T-cell (primary cell): ENCODE measurements at regions not wholly inside any gene's neighbourhood (a gene's known extent, or its start where the extent isn't known, plus 50 kb on each side); places are given as distances from the start of the nearest gene placed in this dataset.

ENCODE experiments used
- ATAC-seq, 4 experiments: fragments of 200-7000 bp in 3 of 4; fragments of 150-1000 bp in 1 of 4; cut with Tn5 transposase; replicated peaks in 1 of 4; 1 replicate in 3 of 4; 2 replicates in 1 of 4; pipeline ENCODE4 v1.10.0; 2021; ENCODE audit warnings: moderate library complexity in 3 of 4, mild to moderate bottlenecking in 2 of 4, moderate number of reproducible peaks in 1 of 4
- CTCF ChIA-PET, 2 donors: fragments of 300-600 bp; sonication (Branson Sonifier 250); formaldehyde crosslinking; loops; one replicate each; lab custom pipeline; 2022; ENCODE audit warnings: antibody characterized with exemption in 2 of 2; lab: Charles Lee
- POLR2A ChIA-PET, 2 donors: fragments of 300-600 bp; sonication (Branson Sonifier 250); formaldehyde crosslinking; loops; one replicate each; lab custom pipeline; 2022; ENCODE audit warnings: antibody characterized with exemption in 2 of 2; lab: Charles Lee
- DNase-seq, 35 experiments: peaks; one replicate each; pipeline versions ENCODE4 v3.0.0 to v3.0.0-alpha.2; 2013 to 2023
- H3K27ac ChIP-seq: one replicate; pipeline ENCODE4 v1.5.1; 2013; ENCODE audit warnings: low read length
- H3K27me3 ChIP-seq, 2 experiments: replicated peaks in 1 of 2; 1 replicate in 1 of 2; 2 replicates in 1 of 2; pipeline versions ENCODE4 v1.6.1 to v1.7.0; 2013; ENCODE audit warnings: low read length in 1 of 2, mixed read lengths in 1 of 2; ENCODE audit not compliant: control insufficient read depth in 2 of 2, insufficient read depth in 2 of 2; ENCODE audit errors: extremely low read depth in 1 of 2
- H3K36me3 ChIP-seq, 2 donors: 1 replicate in 1 of 2; 2 replicates in 1 of 2; pipeline versions ENCODE4 v1.6.1 to v1.7.0; 2013; ENCODE audit warnings: low read length in 1 of 2; ENCODE audit not compliant: control insufficient read depth in 2 of 2, insufficient read depth in 1 of 2; ENCODE audit errors: extremely low read depth in 1 of 2
- H3K4me1 ChIP-seq, 2 experiments: 1 replicate in 1 of 2; 2 replicates in 1 of 2; pipeline versions ENCODE4 v1.6.1 to v1.7.0; 2013; ENCODE audit warnings: low read length in 2 of 2, mixed read lengths in 1 of 2; ENCODE audit not compliant: insufficient read depth in 2 of 2, control insufficient read depth in 1 of 2; ENCODE audit errors: extremely low read depth in 1 of 2
- H3K4me3 ChIP-seq, 2 donors: 1 replicate in 1 of 2; 2 replicates in 1 of 2; pipeline versions ENCODE4 v1.5.1 to v1.7.0; 2013; ENCODE audit warnings: mild to moderate bottlenecking in 2 of 2, low read length in 1 of 2, moderate library complexity in 1 of 2; ENCODE audit not compliant: control insufficient read depth in 1 of 2; ENCODE audit errors: extremely low read depth in 1 of 2
- H3K9me3 ChIP-seq: 2 replicates; pipeline ENCODE4 v1.7.0; 2013
- H3K27ac Mint-ChIP-seq, 2 donors: one replicate each; pipeline ENCODE4 v1.8.0; 2020 to 2021; ENCODE audit warnings: mild to moderate bottlenecking in 2 of 2, mixed read lengths in 2 of 2
- H3K27me3 Mint-ChIP-seq, 2 donors: one replicate each; pipeline ENCODE4 v1.8.0; 2021 to 2022; ENCODE audit warnings: mixed read lengths in 2 of 2
- H3K36me3 Mint-ChIP-seq: one replicate; pipeline ENCODE4 v1.8.0; 2021; ENCODE audit warnings: mixed read lengths
- H3K4me1 Mint-ChIP-seq, 3 donors: one replicate each; pipeline ENCODE4 v1.8.0; 2020 to 2022; ENCODE audit warnings: mixed read lengths in 3 of 3, mild to moderate bottlenecking in 1 of 3
- H3K4me3 Mint-ChIP-seq, 3 donors: one replicate each; pipeline ENCODE4 v1.8.0; 2020 to 2022; ENCODE audit warnings: mild to moderate bottlenecking in 3 of 3, mixed read lengths in 3 of 3, moderate library complexity in 3 of 3
- H3K9me3 Mint-ChIP-seq, 3 donors: one replicate each; pipeline ENCODE4 v1.8.0; 2020 to 2022; ENCODE audit warnings: mixed read lengths in 3 of 3
- WGBS: methylation state at CpG from one replicate; pipeline ENCODE4 v1.1.5; 2013; ENCODE audit warnings: missing lambda C conversion rate; ENCODE audit not compliant: insufficient coverage; 5-methylcytosine and 5-hydroxymethylcytosine counted together

- Mint-ChIP-seq H3K27ac (no peak overlapping the region), H3K36me3 (no peaks in the 10 kb centered on the region), H3K4me3 (no peak overlapping the region), H3K27me3 (no peaks in the 10 kb centered on the region), H3K4me1 (peaks cover 26 to 39% (median 27%) of the 10 kb centered on the region in 3 donors), H3K9me3 (peaks cover 0 to 12% (median 6%) of the 10 kb centered on the region in 3 donors)
- DNase-seq: no peak
- Histone ChIP-seq H3K9me3 (no peaks in the 10 kb centered on the region), H3K27ac (no peak overlapping the region), H3K4me1 (peaks cover 16 to 17% of the 10 kb centered on the region in 2 experiments), H3K27me3 (no peaks in the 10 kb centered on the region), H3K4me3 (no peak overlapping the region), H3K36me3 (peaks cover 0 to 5% of the 10 kb centered on the region in 2 donors)
- ATAC-seq: no peak
- POLR2A ChIA-PET: no interaction called here
- 94% methylated on average over 5 of the region's 8 CpGs for WGBS
- CTCF ChIA-PET: no interaction called here
Observed at GRCh38 chr6:130529569-130530149, 163.8 kb downstream of the TMEM200A start.

- Mint-ChIP-seq H3K36me3 (peaks cover 10% of the 10 kb centered on the region), H3K27me3 (no peaks in the 10 kb centered on the region), H3K27ac (no peak overlapping the region), H3K9me3 (peaks cover 16 to 35% (median 28%) of the 10 kb centered on the region in 3 donors), H3K4me3 (no peak overlapping the region), H3K4me1 (peaks cover 9 to 20% (median 12%) of the 10 kb centered on the region in 3 donors)
- no peak for DNase-seq
- WGBS: 100% methylated on average over 2 of the region's 3 CpGs
- Histone ChIP-seq H3K27me3 (no peaks in the 10 kb centered on the region), H3K4me1 (peaks cover 4 to 14% of the 10 kb centered on the region in 2 experiments), H3K36me3 (peaks cover 0 to 5% of the 10 kb centered on the region in 2 donors), H3K4me3 (no peak overlapping the region), H3K27ac (no peak overlapping the region), H3K9me3 (no peaks in the 10 kb centered on the region)
- ATAC-seq: no peak
- POLR2A ChIA-PET: no interaction called here
- CTCF ChIA-PET: no interaction called here
Observed at GRCh38 chr6:130534627-130535026, 168.8 kb downstream of the TMEM200A start.

- no peaks in the 10 kb centered on the region for H3K9me3 ChIP-seq
- H3K4me1 Mint-ChIP-seq: peaks cover 9 to 18% (median 12%) of the 10 kb centered on the region in 3 donors
- peaks cover 4 to 14% of the 10 kb centered on the region in 2 experiments for H3K4me1 ChIP-seq
- no peak overlapping the region for H3K4me3 ChIP-seq
- H3K27me3 ChIP-seq: no peaks in the 10 kb centered on the region
- H3K27me3 Mint-ChIP-seq: no peaks in the 10 kb centered on the region
- ATAC-seq: no peak
- peaks cover 0 to 5% of the 10 kb centered on the region in 2 donors for H3K36me3 ChIP-seq
- DNase-seq: no peak
- no peak overlapping the region for H3K27ac Mint-ChIP-seq
- H3K4me3 Mint-ChIP-seq: no peak overlapping the region
- ChIA-PET CTCF (no interaction called here), POLR2A (no interaction called here)
- WGBS: no CpG with 5 or more reads among the region's 2 CpGs
- peaks cover 15% of the 10 kb centered on the region for H3K36me3 Mint-ChIP-seq
- H3K27ac ChIP-seq: no peak overlapping the region
- peaks cover 19 to 41% (median 28%) of the 10 kb centered on the region in 3 donors for H3K9me3 Mint-ChIP-seq
Observed at GRCh38 chr6:130535242-130535641, 169.4 kb downstream of the TMEM200A start.

DNA sequence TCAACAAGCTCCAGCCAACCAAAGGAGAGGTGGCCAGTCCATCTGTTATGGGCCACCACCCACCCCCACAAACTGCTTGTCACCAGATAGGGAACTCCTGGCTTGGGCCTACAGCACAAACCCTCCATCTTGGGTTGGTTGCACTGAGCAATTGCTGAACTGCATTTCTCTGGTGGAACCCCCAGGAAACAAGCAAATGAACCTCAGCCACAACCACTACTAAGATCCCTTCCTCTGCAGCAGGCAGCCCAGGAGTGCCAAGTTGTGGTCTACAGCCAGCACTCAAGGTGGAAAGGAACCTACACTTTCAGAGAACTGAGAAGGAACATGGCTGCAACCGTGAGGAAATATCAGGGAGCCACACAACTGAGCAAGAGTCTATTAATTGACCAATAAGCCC is 171.6 kb downstream of the TMEM200A start:
- peaks cover 19 to 32% (median 29%) of the 10 kb centered on the region in 3 donors for H3K9me3 Mint-ChIP-seq
- Histone ChIP-seq H3K4me1 (peaks cover 4 to 14% of the 10 kb centered on the region in 2 experiments), H3K27ac (no peak overlapping the region), H3K27me3 (no peaks in the 10 kb centered on the region), H3K36me3 (no peaks in the 10 kb centered on the region), H3K9me3 (no peaks in the 10 kb centered on the region), H3K4me3 (no peak overlapping the region)
- POLR2A ChIA-PET: no interaction called here
- H3K4me1 Mint-ChIP-seq: peaks cover 9 to 15% (median 12%) of the 10 kb centered on the region in 3 donors
- CTCF ChIA-PET: interaction anchor here in 1 of 2 donors (0.6 kb wide), 1 partner anchor 223 kb away, joined by 3 read pairs; no protein-coding TSS in a partner anchor
- H3K27me3 Mint-ChIP-seq: no peaks in the 10 kb centered on the region
- H3K4me3 Mint-ChIP-seq: peak overlapping the region in 1 of 3 donors; percentile 47
- WGBS: 50% methylated on average over 1 of the region's 1 CpG
- no peak for DNase-seq
- H3K27ac Mint-ChIP-seq: peak overlapping the region; percentile 17 to 20
- ATAC-seq: peak in 3 of 4 experiments; percentile 19 to 53 (median 42)
- peaks cover 15% of the 10 kb centered on the region for H3K36me3 Mint-ChIP-seq

DNA sequence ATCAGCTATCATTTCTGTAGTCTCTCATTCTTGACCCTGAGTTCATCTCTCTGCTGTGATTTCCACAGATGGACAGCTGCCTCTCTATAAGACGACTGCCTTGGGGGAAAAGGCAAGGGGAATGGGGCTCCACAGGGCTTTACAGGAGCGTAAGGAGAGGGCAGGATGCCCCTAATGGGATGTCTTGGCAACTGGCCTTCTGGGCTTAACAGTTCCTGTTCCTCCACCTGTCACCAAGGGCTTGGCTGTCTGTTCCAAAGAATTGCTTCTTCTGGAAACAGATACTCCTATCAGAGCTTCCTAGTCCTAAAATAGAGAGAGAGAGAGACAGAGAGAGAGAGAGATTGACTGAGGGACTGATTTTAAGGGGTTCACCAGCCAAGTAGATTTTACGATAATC is 181.9 kb downstream of the TMEM200A start:
- Mint-ChIP-seq H3K9me3 (peaks cover 0 to 3% (median 0%) of the 10 kb centered on the region in 3 donors), H3K36me3 (no peaks in the 10 kb centered on the region), H3K4me3 (no peak overlapping the region), H3K27ac (no peak overlapping the region), H3K4me1 (peaks cover 3 to 6% (median 4%) of the 10 kb centered on the region in 3 donors), H3K27me3 (no peaks in the 10 kb centered on the region)
- ATAC-seq (no peak), DNase-seq (no peak)
- Histone ChIP-seq H3K4me1 (no peaks in the 10 kb centered on the region), H3K27me3 (no peaks in the 10 kb centered on the region), H3K4me3 (no peak overlapping the region), H3K36me3 (no peaks in the 10 kb centered on the region), H3K9me3 (no peaks in the 10 kb centered on the region), H3K27ac (no peak overlapping the region)
- ChIA-PET POLR2A (interaction anchor here in 1 of 2 donors (0.5 kb wide), 1 partner anchor 705 kb away, joined by 3 read pairs; no protein-coding TSS in a partner anchor), CTCF (no interaction called here)
- no CpG with 5 or more reads among the region's 3 CpGs for WGBS

DNA sequence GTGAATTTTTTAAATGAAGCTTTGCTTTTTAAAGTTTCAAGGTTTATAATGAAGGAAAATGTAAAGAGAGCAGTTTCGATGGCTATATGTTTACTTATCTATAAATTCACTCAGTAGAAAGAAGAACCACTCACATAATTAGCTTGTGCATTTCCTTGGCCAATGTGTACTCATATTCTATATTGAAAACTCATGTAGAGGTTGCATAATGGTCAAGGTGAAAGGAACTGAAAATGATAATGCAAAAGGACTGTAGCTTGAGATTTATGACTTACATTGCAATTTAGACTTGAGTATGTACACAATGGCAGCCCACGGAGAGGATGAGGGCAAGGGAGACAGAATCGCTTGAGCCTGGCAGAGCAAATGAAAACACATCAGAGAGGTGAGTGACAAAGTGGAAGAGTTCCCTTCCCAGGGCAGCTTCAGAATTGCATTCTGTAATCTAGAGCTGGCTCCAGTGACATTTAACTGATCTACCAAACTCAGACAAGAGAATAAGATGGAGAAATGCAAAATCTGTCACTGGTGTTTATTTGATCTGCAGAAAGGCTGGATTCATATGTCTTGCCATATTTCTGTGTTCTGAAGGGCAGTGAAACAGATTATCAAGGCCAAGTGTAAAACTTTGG is 191.8 kb downstream of the TMEM200A start:
- Mint-ChIP-seq H3K27me3 (no peaks in the 10 kb centered on the region), H3K9me3 (peaks cover 0 to 6% (median 0%) of the 10 kb centered on the region in 3 donors), H3K4me1 (peaks cover 17 to 20% (median 18%) of the 10 kb centered on the region in 3 donors), H3K4me3 (no peak overlapping the region), H3K36me3 (no peaks in the 10 kb centered on the region), H3K27ac (no peak overlapping the region)
- Histone ChIP-seq H3K27me3 (no peaks in the 10 kb centered on the region), H3K4me1 (no peaks in the 10 kb centered on the region), H3K27ac (no peak overlapping the region), H3K36me3 (no peaks in the 10 kb centered on the region), H3K9me3 (no peaks in the 10 kb centered on the region), H3K4me3 (no peak overlapping the region)
- no peak for DNase-seq
- ChIA-PET CTCF (interaction anchor here in 1 of 2 donors (0.5 kb wide), 1 partner anchor 480 kb away, joined by 7 read pairs; no protein-coding TSS in a partner anchor), POLR2A (no interaction called here)
- ATAC-seq: no peak
- WGBS: no CpG with 5 or more reads among the region's 3 CpGs
